Activated T-cell treated with anti-CD3 and anti-CD28 coated beads, Interleukin-2, amount 50 U/mL, for 72 hours (primary cell): ENCODE measurements at regions not wholly inside any gene's neighbourhood (a gene's known extent, or its start where the extent isn't known, plus 50 kb on each side); places are given as distances from the start of the nearest gene placed in this dataset.
"Not testable (repeated sequence)": the region's sequence is repeated elsewhere in the genome, so short reads cannot be mapped to it uniquely, and the experiment has no call there.

Experiments
- ATAC-seq, 2 donors: fragments of 150-1000 bp; cut with Tn5 transposase; replicated peaks in 1 of 2; 2 replicates each; pipeline ENCODE4 v1.10.0; 2021; ENCODE audit warnings: moderate library complexity in 2 of 2, mild to moderate bottlenecking in 1 of 2
- DNase-seq, 2 donors: peaks; one replicate each; pipeline ENCODE4 v3.0.0; 2021 to 2022; ENCODE audit warnings: mixed read lengths in 1 of 2
- H3K27ac Mint-ChIP-seq: one replicate; pipeline ENCODE4 v1.8.0; 2022; ENCODE audit warnings: mild to moderate bottlenecking, moderate library complexity, mixed read lengths
- H3K27me3 Mint-ChIP-seq: one replicate; pipeline ENCODE4 v1.8.0; 2022; ENCODE audit warnings: low read depth, mixed read lengths
- H3K36me3 Mint-ChIP-seq, 2 donors: one replicate each; pipeline ENCODE4 v1.8.0; 2022; ENCODE audit warnings: mixed read lengths in 2 of 2, mild to moderate bottlenecking in 1 of 2; ENCODE audit not compliant: insufficient read depth in 2 of 2
- H3K4me1 Mint-ChIP-seq: one replicate; pipeline ENCODE4 v1.8.0; 2022; ENCODE audit warnings: low read depth, mixed read lengths
- H3K4me3 Mint-ChIP-seq, 2 donors: one replicate each; pipeline ENCODE4 v1.8.0; 2022; ENCODE audit warnings: mild to moderate bottlenecking in 2 of 2, mixed read lengths in 2 of 2, moderate library complexity in 2 of 2
- H3K9me3 Mint-ChIP-seq, 2 donors: one replicate each; pipeline ENCODE4 v1.8.0; 2022; ENCODE audit warnings: mixed read lengths in 2 of 2

GRCh38 chr11:57871231-57871630 is 109.6 kb downstream of the CTNND1 start:
- Mint-ChIP-seq H3K27me3 (peaks cover 13% of the 10 kb centered on the region), H3K9me3 (no peaks in the 10 kb centered on the region), H3K4me1 (no peaks in the 10 kb centered on the region), H3K27ac (no peak overlapping the region), H3K4me3 (no peak overlapping the region), H3K36me3 (no peaks in the 10 kb centered on the region)
- DNase-seq (no peak), ATAC-seq (no peak)

- Mint-ChIP-seq H3K9me3 (no peaks in the 10 kb centered on the region), H3K27me3 (peaks cover 13% of the 10 kb centered on the region), H3K36me3 (no peaks in the 10 kb centered on the region), H3K27ac (no peak overlapping the region), H3K4me3 (no peak overlapping the region), H3K4me1 (no peaks in the 10 kb centered on the region)
- DNase-seq = no peak
- no peak for ATAC-seq
These were observed 111.8 kb downstream of the CTNND1 start for GRCh38 chr11:57873196-57873911.

DNA sequence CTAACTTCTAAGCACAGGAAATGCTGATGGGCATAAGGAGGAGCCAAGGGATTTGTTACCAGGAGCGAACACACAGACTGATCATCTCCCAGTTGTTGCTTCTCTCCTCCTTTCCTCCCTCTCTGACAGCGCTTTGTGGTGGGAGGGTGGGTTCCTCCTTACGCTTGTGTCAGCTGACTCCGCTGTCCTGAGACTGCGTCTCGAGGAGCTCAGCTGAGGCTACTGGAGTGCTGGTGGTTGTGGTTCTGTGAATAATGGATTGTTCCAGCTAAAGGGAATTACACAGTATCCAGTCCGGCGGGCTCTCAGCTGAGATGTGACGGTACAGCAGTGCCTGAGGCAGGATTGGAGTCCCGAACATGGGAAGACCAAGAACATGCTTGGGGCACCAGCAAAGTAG is 113.4 kb downstream of the CTNND1 start:
- no peak overlapping the region for H3K27ac Mint-ChIP-seq
- no peak for DNase-seq
- H3K4me3 Mint-ChIP-seq = no peak overlapping the region
- peaks cover 13% of the 10 kb centered on the region for H3K27me3 Mint-ChIP-seq
- H3K36me3 Mint-ChIP-seq = no peaks in the 10 kb centered on the region
- no peaks in the 10 kb centered on the region for H3K4me1 Mint-ChIP-seq
- ATAC-seq = no peak
- no peaks in the 10 kb centered on the region for H3K9me3 Mint-ChIP-seq

DNA sequence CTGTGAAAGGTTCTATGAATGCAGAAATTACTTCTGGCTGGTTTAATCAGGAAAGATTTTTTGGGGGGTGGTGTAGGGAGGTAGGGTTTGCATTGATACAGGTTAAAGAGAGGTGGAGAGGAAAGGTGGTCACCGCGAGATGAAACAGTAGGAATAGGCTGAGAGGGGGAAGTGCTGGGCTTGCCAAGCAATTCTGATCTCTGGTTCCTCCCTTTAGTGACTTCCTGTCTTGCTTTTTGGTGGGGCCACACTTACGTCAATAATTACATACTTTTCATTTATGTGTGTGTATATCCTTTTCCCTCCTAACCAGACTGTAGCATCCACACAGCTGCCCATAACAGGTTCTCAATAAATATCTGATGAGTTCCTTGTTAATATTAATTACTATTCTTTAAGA is 120.0 kb downstream of the CTNND1 start:
- ATAC-seq (no peak), DNase-seq (no peak)
- no peaks in the 10 kb centered on the region for H3K4me1 Mint-ChIP-seq
- H3K9me3 Mint-ChIP-seq = no peaks in the 10 kb centered on the region
- H3K36me3 Mint-ChIP-seq = no peaks in the 10 kb centered on the region
- H3K27ac Mint-ChIP-seq = no peak overlapping the region
- no peak overlapping the region for H3K4me3 Mint-ChIP-seq
- H3K27me3 Mint-ChIP-seq = no peaks in the 10 kb centered on the region

DNA sequence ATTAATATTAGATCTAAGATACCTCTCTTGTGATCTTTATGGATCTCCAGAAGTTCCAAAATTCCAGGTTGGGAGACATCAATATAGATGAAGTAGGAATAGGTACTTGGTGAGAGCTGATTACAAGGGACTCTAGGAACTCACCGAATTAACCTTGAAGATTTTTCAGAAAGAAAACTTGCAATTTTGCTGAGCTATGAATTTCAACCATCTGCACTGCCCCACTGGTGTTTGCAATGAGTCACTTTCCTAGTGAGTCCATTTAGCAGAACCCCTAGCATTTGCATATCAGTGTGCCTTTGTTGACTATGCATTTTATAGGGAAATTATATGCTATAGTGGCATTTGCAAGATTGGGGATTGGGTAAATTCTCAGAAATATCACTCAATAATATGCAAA is 122.0 kb downstream of the CTNND1 start:
- ATAC-seq (no peak), DNase-seq (no peak)
- Mint-ChIP-seq H3K36me3 (no peaks in the 10 kb centered on the region), H3K4me3 (no peak overlapping the region), H3K27ac (no peak overlapping the region), H3K27me3 (no peaks in the 10 kb centered on the region), H3K4me1 (no peaks in the 10 kb centered on the region), H3K9me3 (no peaks in the 10 kb centered on the region)

DNA sequence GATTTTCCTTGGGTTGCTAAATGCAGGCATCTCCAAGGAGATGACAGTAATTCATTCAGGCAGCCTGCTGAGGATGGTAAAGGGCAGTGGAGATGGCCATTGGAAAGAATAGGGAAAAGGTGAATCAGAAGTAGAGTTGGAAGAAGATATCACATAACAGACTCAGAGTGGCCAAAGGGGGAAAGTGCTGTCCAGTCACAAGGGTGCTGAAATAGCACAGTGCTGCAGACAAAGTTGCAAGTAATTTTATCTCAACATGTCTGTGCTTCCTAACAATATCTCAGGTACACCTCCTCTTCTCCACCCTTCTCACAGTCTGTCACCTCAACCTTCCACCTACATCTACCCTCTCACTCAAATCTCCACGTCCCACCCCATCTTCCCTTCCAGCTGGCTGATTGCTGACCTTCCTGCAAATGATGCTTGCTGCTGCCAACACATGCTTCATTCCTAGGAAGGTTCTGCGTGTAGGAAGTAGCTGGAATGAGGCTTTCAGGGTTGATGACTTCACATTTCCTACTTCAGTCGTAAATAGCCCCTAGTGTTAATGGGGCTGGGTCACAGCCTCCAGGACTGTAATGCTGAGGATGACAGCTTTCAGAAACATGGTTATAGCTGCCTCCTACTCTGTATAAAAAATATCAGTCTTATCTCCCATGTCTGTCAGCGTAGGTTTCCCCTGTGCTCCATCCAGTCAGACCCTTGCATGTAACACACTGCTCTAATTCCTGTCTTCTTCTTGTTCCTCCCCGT is 123.9 kb downstream of the CTNND1 start:
- DNase-seq = no peak
- H3K9me3 Mint-ChIP-seq = no peaks in the 10 kb centered on the region

GRCh38 chr11:57888386-57888785 is 126.8 kb downstream of the CTNND1 start:
- no peak for DNase-seq

More for the DNA sequence above, 123.9 kb downstream of the CTNND1 start:
- Mint-ChIP-seq H3K4me1 (no peaks in the 10 kb centered on the region), H3K4me3 (no peak overlapping the region), H3K36me3 (no peaks in the 10 kb centered on the region), H3K27ac (no peak overlapping the region), H3K27me3 (no peaks in the 10 kb centered on the region)
- no peak for ATAC-seq

GRCh38 chr11:57890521-57890920 is 128.9 kb downstream of the CTNND1 start:
- Mint-ChIP-seq H3K4me3 (no peak overlapping the region), H3K27me3 (no peaks in the 10 kb centered on the region), H3K36me3 (no peaks in the 10 kb centered on the region), H3K9me3 (peaks cover 0 to 4% of the 10 kb centered on the region in 2 donors), H3K27ac (no peak overlapping the region), H3K4me1 (peaks cover 6% of the 10 kb centered on the region)
- ATAC-seq (no peak), DNase-seq (no peak)

More at GRCh38 chr11:57888386-57888785, 126.8 kb downstream of the CTNND1 start:
- peaks cover 0 to 2% of the 10 kb centered on the region in 2 donors for H3K9me3 Mint-ChIP-seq
- H3K36me3 Mint-ChIP-seq = no peaks in the 10 kb centered on the region
- no peaks in the 10 kb centered on the region for H3K27me3 Mint-ChIP-seq
- H3K27ac Mint-ChIP-seq = no peak overlapping the region
- ATAC-seq = no peak
- peaks cover 2% of the 10 kb centered on the region for H3K4me1 Mint-ChIP-seq
- no peak overlapping the region for H3K4me3 Mint-ChIP-seq

GRCh38 chr11:57893200-57893599 is 130.5 kb upstream of the OR9Q1 start:
- not testable (repeated sequence) for H3K4me1 Mint-ChIP-seq, H3K27me3 Mint-ChIP-seq, ATAC-seq, H3K27ac Mint-ChIP-seq, H3K9me3 Mint-ChIP-seq, H3K36me3 Mint-ChIP-seq, DNase-seq
- H3K4me3 Mint-ChIP-seq = peak overlapping the region in 1 of 2 donors; percentile 30

GRCh38 chr11:57896361-57897145 is 127.1 kb upstream of the OR9Q1 start:
- Mint-ChIP-seq H3K27ac (no peak overlapping the region), H3K4me3 (no peak overlapping the region), H3K4me1 (peaks cover 6% of the 10 kb centered on the region), H3K9me3 (peaks cover 0 to 4% of the 10 kb centered on the region in 2 donors), H3K36me3 (no peaks in the 10 kb centered on the region), H3K27me3 (peaks cover 10% of the 10 kb centered on the region)
- no peak for ATAC-seq
- DNase-seq = no peak

DNA sequence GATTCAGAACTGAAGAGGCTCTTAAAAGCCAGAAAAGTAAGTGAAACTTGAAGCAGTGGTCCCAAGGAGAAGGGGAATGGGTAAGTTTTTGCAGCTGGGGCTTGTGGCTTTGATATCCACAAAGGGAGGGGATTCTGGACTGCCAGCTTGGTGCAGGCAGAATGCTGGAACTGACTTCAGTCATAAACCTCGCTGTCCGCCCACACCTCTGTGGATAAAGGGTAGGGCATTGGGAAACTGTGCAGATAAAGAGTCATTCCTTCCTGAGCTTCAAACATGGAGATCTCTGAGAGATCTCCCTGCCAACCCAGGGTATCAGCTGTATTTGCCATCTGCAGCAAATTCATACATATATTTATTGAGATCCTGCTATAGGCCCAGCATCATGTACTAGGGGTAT is 124.3 kb upstream of the OR9Q1 start:
- Mint-ChIP-seq H3K36me3 (no peaks in the 10 kb centered on the region), H3K27ac (no peak overlapping the region), H3K4me3 (no peak overlapping the region), H3K4me1 (peaks cover 8% of the 10 kb centered on the region), H3K9me3 (peaks cover 0 to 2% of the 10 kb centered on the region in 2 donors), H3K27me3 (peaks cover 10% of the 10 kb centered on the region)
- no peak for DNase-seq
- ATAC-seq = no peak

DNA sequence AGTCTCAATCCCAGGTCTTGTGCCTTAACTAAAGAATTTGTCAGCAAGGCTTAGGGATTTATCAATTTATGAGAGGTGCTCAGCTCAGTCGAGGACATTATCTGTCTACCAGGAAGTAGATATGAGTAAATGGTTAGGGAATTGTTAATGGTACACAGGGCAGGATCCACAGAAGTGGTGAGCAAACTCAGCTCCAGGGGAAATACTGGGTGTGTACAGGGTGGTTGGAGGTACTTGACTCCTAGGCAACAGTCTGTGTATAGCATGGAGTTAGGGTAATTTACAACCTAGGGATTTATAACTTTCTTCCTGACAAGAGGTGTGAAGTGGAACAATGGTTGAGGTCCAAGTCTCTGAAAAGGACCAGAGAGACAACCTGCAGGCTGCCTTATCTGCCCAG is 123.4 kb upstream of the OR9Q1 start:
- H3K9me3 Mint-ChIP-seq = no peaks in the 10 kb centered on the region
- no peak overlapping the region for H3K27ac Mint-ChIP-seq
- DNase-seq = no peak
- no peak overlapping the region for H3K4me3 Mint-ChIP-seq
- no peaks in the 10 kb centered on the region for H3K36me3 Mint-ChIP-seq
- H3K4me1 Mint-ChIP-seq = peaks cover 8% of the 10 kb centered on the region
- H3K27me3 Mint-ChIP-seq = peaks cover 10% of the 10 kb centered on the region
- ATAC-seq = no peak

GRCh38 chr11:57901278-57901677 is 122.4 kb upstream of the OR9Q1 start:
- no peaks in the 10 kb centered on the region for H3K9me3 Mint-ChIP-seq
- ATAC-seq = no peak
- H3K4me3 Mint-ChIP-seq = no peak overlapping the region
- H3K4me1 Mint-ChIP-seq = peaks cover 8% of the 10 kb centered on the region
- DNase-seq = no peak
- no peaks in the 10 kb centered on the region for H3K36me3 Mint-ChIP-seq
- peaks cover 10% of the 10 kb centered on the region for H3K27me3 Mint-ChIP-seq
- no peak overlapping the region for H3K27ac Mint-ChIP-seq
